ENCODE measurements at regions not wholly inside any gene's neighbourhood (a gene's known extent, or its start where the extent isn't known, plus 50 kb on each side); places are given as distances from the start of the nearest gene placed in this dataset.
"Not testable (repeated sequence)": the region's sequence is repeated elsewhere in the genome, so short reads cannot be mapped to it uniquely, and the experiment has no call there.

DNA sequence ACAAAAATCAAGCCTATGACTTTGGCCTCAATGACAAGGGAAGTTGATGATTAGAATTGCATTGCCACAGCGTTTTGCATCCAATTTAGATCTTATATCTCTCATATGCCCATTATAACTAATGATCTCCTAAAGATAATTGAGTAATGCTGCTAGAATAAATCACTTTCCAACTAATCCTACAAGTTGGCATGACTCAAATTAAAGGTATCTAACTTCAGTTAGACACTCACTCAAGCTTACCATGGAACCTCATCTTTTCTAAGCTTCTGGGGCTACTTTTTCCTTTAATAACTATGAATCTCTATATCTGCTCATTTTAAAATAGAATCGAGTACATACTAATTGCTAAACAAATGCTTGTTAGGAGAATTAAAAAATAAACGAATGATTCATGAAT, 427.8 kb downstream of the BTG1 start:
- no peak for DNase-seq

DNA sequence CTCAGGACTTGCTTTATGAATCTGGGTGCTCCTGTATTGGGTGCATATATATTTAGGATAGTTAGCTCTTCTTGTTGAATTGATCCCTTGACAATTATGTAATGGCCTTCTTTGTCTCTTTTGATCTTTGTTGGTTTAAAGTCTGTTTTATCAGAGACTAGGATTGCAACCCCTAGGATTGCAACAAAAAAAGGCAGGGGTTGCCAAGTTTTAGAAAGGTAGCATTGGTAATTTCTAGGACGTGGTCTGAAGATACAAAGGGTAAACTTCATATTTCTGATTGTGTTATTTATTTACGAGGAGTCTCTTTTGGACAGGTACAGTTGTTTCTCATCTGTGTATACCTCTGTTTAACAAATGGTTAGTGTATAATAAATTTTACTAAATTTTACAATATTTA, 433.7 kb downstream of the BTG1 start:
- DNase-seq: not testable (repeated sequence)

DNA sequence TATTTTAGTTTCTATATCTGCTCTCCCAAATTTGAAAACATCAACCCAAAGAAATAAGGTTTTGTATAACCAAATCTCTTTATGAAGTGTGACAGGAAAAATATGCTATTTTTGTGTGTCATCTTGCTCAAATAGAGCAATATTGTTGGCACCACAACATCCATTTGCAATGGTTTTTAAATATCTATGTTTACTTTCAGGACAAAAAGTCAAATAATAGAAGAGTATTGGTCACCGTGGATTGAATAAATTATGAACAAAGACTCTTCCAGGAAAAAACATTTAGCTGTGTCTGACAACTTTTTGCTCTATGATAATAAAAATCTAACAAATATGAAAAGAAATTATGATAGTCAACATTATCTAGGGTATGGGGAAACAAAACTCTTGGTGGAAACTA, 439.2 kb downstream of the BTG1 start:
- DNase-seq: no peak

DNA sequence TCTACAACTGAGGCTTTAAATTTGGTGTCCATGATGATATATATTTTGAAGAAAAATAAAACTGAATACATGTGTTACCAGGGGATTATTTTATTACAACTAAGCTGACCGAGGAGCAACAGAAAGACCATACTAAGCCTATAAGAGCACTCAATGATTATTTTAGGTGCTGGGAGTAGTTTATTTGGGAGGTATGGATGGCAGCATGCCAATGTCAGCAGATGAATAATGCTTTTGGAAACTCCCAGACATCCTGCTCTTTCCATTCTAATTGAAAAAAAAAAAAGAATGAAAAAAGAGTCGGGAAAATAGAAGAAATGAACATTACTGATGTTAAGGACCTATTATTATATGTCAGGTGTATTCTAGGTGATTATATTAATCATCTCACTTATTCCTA, 441.2 kb downstream of the BTG1 start:
- no peak for DNase-seq

DNA sequence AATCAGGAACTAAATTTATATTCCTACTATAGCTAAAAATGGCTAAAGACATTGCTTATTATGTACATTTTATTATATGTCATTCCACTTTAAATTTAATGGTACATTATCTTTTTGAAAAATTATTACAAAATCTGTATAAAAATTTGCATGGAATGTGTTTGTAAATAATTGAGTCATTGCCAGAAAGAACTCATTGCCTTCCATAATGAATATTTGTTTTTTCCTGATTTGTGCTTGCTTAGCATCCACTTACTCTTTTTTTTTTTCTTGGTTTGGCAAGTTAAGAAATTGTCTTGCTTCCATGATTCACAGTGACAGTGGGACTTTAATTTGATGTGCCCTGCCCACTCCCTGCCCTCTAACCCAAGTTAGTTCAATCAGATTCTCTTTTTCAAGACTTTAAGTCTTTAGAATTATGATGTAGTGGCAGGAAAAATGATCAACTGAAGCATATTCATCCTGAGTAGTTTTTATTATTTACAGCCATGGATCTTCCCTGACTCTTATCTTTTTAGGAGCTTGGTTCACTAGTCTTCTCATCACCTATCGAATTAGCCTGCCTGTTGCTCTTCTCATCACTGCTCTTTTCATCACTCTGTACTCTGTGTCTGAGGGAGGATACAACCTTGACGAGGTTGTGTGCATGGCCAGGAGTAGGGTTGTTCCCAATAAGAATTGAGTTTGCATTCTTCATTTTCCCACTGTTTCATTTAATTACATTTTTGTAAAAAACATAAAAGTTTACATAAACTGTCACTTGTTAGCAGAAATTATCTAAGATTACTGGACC, 442.0 kb downstream of the BTG1 start:
- no peak for DNase-seq

DNA sequence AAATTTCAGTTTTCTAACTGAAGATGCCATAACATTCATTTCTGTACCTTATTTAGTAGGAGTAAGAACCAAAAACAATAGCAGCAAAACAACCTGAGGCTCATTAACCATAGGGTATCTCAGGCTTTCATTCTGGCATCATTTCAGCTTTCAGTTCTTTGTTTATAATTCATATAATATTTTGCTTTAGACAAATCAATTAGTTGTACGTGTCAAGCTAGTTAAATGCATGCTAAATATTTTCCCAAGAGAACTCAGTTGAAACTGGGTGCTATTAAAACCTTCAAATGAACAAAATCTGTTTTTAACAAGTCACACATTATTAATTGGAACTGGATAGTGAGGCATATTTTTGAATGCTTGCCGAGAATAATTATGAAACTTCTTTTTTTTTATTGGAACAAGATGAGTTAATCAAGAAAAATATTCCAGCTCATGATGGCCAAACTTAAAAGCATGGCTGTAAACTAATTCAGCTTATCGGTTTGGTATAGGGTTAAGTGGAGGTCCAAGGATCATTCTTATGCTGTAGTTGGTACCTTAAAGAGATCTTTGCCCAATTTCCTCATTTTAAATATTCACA, 442.7 kb downstream of the BTG1 start:
- DNase-seq: no peak

DNA sequence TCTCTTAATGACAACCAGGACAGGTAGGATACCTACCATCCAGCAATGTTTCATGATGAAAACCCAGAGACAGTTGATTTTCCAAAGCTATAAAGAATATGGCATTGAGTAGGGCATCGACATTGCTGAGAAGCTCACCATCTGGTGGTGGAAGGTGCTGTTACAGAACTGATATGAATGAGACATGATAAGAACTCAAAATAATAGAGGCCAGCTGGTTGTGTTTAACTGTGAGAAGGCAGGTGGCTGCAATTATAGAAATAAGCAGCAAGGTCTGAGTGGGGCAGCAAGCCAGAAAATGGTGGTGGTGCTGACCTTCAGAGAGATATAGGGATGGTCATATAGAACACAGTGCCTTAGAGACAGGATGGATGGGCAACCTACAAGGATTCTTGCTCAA, 449.7 kb downstream of the BTG1 start:
- DNase-seq: peak; percentile 7

DNA sequence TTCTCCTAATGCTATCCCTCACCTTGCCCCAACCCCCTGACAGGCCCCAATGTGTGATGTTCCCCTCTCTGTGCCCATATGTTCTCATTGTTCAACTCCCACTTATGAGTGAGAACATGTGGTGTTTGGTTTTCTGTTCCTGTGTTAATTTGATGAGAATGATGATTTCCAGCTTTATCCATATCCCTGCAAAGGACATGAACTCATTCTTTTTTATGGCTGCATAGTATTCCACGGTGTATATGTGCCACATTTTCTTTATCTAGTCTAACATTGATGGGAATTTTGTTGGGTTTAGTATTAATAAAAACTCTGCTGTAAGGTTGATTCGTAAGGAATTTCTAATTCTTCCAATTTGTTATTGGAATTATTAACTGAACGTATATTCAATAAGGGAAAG, 450.2 kb downstream of the BTG1 start:
- DNase-seq: not testable (repeated sequence)

DNA sequence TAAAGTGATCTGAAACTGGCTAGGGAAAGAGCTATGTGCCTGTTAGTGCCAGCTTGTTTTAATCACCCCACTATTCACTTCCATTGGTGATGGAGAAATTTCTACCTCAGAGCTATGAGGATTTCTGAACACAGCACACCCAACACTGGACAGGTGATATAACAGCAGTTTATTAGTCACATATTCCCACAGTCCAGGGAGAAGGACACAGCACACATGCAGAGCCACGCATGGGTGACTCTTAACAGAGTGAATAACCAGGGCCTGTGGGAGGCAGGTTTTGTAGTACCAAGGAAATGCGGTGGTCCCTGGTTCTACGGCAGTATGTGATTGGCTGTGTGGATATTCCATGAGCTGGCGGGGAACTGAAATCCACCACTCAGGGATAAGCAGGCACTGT, 455.1 kb downstream of the BTG1 start:
- DNase-seq: no peak

DNA sequence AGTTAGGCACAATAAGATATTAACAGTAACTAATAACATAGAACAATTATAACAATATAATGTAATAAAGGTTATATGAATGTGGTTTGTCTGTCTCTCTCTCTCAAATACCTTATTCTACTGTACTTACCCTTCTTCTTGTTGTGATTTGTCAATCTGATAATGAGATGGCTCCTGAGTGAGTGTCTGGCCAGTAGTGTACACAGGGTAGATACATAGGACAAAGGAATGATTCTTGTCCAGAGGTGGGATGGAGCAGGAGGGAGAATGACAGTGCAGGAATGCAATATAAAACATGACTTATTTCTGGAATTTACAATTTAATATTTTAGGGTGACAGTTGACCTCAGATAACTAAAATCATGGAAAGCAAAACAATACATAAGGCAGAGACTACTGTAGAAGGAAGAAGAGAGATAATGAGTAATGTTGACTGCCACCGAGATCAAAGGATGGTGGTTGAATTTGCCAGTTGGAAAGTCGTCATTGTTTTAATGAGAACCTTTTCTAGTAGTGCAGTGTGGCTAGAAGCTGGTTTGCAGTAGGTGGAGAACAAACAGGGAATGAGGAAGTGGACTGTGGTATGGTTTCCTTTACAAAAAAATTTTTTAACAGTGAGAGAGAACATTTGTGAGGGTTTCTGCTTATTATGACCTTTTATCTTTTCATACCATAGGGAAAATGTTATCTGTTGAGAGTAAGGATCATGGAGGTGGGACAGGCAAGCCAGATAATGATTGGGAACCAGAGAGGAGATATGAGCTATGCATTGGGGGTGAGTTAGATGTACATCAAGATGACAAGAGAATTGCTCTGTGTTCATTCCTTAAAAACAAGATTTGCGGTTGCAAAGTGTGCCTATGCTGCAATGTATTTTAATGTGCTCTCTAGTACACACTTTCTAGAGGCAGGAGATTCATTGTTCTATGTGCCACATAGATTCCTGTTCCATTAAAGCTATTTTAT, 458.3 kb downstream of the BTG1 start:
- no peak for DNase-seq

DNA sequence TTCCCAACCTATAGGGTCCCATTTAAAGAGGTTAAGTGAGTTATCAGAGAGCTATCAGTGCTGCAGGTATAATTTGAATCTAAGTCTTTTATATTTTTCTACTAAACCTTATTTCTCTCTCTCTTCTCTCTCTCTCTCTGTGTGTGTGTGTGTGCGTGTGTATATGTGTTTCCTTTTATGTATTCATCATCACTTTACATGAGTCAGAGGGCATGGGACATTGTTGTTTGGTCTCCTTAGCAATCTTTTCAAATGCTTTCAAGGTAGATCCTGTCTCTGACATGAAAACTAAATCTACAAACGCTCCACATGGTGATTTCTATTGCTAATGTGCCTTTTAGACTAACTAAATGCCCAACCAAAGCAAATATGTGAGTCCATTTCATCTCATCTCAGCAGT, 459.7 kb downstream of the BTG1 start:
- no peak for DNase-seq

DNA sequence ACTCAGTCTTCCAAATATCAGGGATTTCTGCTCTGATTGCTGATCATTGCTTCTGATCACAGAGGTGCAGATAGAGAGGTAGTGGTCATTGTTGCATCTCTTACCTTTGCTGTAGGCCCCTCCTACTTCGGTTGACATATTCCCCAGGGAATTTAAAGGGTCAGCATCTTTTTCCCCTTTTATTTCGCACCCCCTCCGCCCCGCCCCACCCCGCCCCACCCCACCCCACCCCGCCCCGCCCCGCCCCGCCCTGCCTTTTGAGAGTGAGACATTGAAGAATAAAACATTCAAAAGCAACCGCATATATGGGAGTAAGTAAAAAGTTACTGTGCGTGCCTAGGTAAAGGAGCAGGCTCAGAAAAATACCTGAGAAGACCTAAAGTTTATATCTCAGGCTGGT, 463.9 kb downstream of the BTG1 start:
- no peak for DNase-seq

DNA sequence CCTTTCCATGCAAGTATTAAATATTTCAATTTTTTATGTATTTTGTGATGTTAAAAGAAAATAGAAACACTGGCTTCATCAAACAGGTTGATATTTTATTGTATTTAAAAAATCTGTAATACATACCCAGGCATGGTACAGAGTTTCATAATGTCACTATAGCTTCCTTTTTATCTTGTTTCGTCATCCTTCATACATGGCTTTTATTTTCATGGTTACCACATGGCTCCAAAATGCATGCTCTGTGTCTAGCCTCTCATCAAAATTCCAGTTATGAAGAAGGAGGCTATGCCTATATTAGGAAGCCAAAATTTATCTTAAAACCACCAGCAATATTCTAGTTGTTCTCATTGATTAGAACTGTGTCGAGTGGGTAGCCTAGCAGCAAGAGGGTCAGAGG, 464.8 kb downstream of the BTG1 start:
- no peak for DNase-seq

DNA sequence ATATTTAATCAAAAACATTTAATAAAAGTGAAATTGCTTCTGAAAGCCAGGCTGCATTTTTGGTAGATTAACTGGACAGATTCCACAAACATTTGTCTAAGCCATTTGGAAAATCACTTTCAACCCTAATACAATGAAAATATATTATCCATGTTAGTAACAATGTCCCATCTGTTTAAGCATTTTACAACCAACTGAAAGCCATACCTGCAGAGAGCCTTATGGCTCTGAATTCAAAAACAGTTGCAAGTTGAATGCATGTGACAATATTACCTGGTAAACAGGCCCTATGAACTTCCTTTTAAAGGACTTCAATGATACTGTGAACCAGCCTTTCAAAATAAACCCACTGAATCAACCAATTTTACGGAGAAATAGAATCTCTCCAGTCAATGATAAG, 468.1 kb downstream of the BTG1 start:
- no peak for DNase-seq

DNA sequence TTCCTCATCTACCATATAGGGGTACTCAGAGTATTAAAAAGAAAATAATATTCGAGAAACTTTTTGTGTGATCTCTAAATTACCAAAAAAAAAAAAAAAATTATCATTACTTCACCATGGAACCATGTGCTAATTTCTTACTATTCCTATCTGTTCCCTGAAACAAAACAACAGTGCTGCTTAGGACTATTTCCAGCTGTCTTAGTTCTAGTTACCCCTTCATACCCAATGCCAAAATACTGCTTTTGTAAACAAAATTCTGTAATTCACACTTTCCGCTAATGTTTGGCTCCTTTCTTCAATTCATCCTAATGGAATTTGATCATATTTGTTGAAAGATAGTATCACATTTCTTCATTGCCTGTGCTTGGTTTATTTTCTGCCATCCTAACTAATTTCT, 470.2 kb downstream of the BTG1 start:
- DNase-seq: no peak

DNA sequence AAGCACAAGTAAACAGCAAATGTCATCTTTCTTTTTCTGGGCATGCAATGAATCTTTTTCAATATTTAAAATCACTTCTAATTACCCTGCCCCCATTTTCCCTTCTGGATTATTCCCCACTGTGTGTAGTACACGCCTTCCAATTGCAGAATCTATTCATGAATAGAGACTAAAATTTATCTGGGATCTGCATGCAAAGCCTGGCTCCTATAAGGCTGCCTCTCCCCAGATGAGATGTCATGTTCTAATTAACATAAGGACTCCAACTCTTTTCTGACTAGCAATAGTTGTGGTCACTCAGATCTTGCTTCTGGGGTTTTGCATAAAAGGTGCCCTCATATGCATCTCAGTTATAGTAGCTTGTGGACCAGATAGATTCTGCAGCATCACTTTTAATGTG, 473.5 kb downstream of the BTG1 start:
- no peak for DNase-seq

DNA sequence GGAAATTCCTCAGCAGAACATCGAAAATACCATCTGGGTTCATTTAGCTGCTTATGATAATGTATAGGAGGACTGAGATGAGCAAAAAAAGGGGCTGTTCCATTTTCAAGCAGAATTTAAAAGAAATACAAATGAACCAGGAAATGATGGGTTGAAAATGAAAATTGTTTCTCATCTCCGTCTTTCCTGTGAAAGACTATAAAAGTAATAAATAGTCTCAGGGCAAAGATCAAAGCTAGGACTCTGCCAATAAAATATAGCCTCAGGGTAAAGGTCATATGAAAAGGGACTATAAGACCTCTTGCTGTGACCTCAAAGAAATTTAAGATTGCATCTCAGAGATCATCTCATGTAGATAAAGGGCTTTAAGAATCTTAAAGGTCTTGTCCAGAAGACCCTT, 478.0 kb downstream of the BTG1 start:
- no peak for DNase-seq

DNA sequence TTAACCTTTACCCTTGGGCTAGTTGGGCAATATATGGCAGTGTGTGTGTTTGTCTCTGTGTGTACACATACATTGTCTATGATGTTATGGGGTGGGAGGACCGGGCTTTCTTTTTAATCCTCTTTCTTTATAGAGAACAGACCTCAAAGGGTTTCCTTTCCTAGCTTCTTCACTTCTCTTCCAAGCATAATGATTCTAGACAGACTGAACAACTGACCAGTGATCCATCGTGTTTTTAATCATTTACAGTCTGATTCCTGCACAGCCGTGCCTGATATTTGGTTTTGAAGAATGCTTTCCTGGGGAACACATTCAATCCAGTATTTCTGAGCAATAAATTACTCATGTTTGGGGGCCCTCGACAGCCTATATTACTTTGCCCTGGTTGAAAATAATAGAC, 481.1 kb upstream of the DCN start:
- DNase-seq: no peak

DNA sequence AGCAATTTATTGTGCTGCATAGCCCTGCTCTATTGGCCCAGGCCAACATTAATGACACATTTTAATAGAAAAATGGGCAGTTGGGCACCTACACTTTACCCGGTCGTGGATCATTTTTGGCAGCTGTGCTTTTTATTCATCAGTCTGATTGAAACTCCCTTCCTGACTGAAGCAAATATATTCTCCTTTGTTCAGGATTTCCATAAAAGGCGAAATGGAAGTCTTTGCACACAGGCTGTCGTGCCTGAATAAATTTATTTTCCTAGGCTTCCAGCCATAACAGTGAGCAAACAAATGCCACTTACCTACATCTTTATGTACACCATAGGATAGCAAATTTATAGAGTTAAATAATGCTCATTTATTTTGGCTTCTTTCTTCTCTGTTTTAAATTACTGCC, 480.7 kb upstream of the DCN start:
- DNase-seq: no peak

DNA sequence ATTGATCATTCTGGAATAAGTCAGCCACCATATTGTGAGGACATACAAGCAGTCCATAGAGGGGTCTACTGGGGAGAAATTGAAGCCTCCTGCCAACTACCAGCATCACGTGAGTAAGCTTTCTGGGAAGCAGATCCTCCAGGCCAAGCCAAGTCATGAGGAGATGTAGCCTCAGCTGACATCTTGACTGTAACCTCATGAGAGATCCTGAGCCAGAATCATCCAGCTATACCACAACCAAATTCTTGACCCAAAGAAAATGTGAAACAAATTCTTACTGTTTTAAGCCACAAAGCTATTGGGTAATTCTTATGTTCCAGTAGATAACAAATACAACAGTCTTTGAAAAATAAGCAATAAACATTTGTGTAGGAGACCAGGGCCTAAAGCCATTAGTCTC, 479.4 kb upstream of the DCN start:
- no peak for DNase-seq

DNA sequence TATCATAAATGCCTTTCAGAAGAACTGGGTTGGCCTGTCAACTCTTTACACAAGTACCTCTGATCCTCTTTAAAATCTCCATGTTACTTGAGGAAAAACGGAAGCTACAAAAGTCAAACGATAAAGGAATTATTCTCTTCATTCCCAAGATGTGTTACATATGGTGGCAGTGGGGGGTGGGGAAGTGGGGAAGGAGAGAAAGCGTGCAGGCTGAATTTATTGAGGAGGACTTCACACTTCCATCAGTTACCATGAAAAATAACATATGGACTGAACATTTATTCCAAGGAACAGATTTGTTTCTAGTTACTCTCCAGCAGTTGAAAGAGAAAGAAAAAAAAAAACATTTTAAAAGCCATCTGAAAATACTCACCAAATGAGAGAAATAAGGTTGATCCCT, 474.4 kb upstream of the DCN start:
- DNase-seq: no peak

DNA sequence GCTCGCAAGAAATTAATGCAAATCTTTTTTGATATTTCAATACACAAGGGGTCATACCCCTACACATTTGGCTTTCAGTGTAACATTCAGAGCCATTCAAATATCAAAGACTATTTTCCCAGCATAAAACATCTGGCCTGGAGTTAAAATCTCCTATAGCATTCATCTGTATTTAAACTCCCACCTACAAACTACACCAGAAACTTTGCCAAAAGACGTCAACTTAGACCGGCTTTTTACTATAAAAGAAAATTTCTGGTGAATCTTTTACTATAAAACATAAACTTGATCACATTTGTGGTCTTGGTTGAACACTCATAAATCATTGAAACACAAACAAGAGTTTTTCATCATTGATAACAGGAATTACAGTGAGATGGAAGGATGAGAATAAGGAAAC, 473.3 kb upstream of the DCN start:
- no peak for DNase-seq

DNA sequence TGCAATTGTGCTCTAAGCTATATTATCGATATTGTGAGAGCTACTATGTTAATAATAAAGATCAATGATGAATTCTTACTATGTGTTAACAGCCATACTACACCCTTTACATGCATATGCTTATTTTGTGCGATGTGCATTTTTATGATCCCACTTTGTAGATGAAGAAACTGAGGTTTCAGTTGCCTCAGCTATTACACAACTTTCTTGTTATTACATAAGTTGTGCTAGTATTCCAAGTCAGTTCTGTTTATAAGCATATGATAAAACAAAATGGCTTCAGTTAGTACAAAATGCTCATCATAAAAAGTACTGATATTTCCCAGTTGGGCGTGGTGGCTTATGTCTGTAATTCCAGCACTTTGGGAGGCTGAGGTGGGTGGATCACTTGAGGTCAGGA, 471.5 kb upstream of the DCN start:
- no peak for DNase-seq

DNA sequence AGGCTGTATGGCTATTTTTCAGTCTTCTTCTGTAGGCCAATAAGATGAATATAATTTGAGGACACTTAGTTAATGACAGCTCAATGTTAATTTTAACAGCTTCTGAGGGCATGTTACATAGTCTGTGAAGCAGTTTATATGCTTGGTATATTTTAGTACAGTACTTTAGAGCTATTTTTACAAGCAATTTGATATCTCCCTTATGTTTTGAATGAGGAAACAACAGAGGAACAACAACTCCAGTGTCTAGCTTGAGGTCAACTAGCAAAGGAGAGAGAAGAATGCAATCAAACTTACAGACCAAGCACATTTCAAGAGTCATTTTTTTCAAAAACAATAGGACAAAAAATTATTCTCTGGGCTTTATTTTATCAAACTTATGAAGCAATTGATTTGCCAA, 469.1 kb upstream of the DCN start:
- DNase-seq: no peak
